ENCODE measurements at regions not wholly inside any gene's neighbourhood (a gene's known extent, or its start where the extent isn't known, plus 50 kb on each side); places are given as distances from the start of the nearest gene placed in this dataset.

GRCh38 chr3:94896994-94897393 is 834.1 kb downstream of the NSUN3 start:
- DNase-seq = no peak

- DNase-seq = no peak
These were observed 841.4 kb downstream of the NSUN3 start for GRCh38 chr3:94904156-94904674.

- DNase-seq = no peak
These were observed 846.9 kb downstream of the NSUN3 start for GRCh38 chr3:94909726-94910125.

GRCh38 chr3:94912656-94913055 is 849.8 kb downstream of the NSUN3 start:
- no peak for DNase-seq

GRCh38 chr3:94927175-94927574 is 864.3 kb downstream of the NSUN3 start:
- no peak for DNase-seq

GRCh38 chr3:94928921-94929320 is 866.1 kb downstream of the NSUN3 start:
- DNase-seq = peak; percentile 19

- DNase-seq = no peak
These were observed 873.1 kb downstream of the NSUN3 start for GRCh38 chr3:94935738-94936580.

- DNase-seq = no peak
These were observed 875.1 kb downstream of the NSUN3 start for GRCh38 chr3:94937980-94938379.

- no peak for DNase-seq
These were observed 883.8 kb downstream of the NSUN3 start for GRCh38 chr3:94946683-94947082.

GRCh38 chr3:94961423-94962100 is 898.7 kb downstream of the NSUN3 start:
- no peak for DNase-seq

- no peak for DNase-seq
These were observed 903.1 kb downstream of the NSUN3 start for GRCh38 chr3:94965867-94966475.

- DNase-seq = no peak
These were observed 904.3 kb downstream of the NSUN3 start for GRCh38 chr3:94967196-94967595.

GRCh38 chr3:94968519-94968918 is 905.7 kb downstream of the NSUN3 start:
- no peak for DNase-seq

GRCh38 chr3:94972066-94972465 is 909.2 kb downstream of the NSUN3 start:
- no peak for DNase-seq

GRCh38 chr3:94978084-94978483 is 915.2 kb downstream of the NSUN3 start:
- no peak for DNase-seq

- DNase-seq = no peak
These were observed 922.9 kb downstream of the NSUN3 start for GRCh38 chr3:94985778-94986177.

GRCh38 chr3:94990952-94991705 is 928.3 kb downstream of the NSUN3 start:
- no peak for DNase-seq

- DNase-seq = no peak
These were observed 933.9 kb downstream of the NSUN3 start for GRCh38 chr3:94996743-94997142.

GRCh38 chr3:95002438-95003046 is 939.7 kb downstream of the NSUN3 start:
- DNase-seq = no peak

- DNase-seq = no peak
These were observed 965.8 kb downstream of the NSUN3 start for GRCh38 chr3:95028688-95029087.

- no peak for DNase-seq
These were observed 966.8 kb downstream of the NSUN3 start for GRCh38 chr3:95029644-95030043.

GRCh38 chr3:95036526-95037021 is 973.7 kb downstream of the NSUN3 start:
- no peak for DNase-seq
